Neuronal stem cell (in vitro differentiated cells): ENCODE measurements at regions not wholly inside any gene's neighbourhood (a gene's known extent, or its start where the extent isn't known, plus 50 kb on each side); places are given as distances from the start of the nearest gene placed in this dataset.

Experiments
- DNase-seq: peaks from one replicate; pipeline ENCODE4 v3.0.0-alpha.2; 2013; ENCODE audit warnings: low spot score
- H2AFZ ChIP-seq: one replicate; pipeline ENCODE4 v1.6.1; 2013; ENCODE audit warnings: mild to moderate bottlenecking, low read length, inconsistent platforms
- H2AK5ac ChIP-seq: 2 replicates; pipeline ENCODE4 v1.6.1; 2013; ENCODE audit warnings: low read depth, mild to moderate bottlenecking, inconsistent platforms, low read length, moderate library complexity, mixed read lengths
- H2BK120ac ChIP-seq: 2 replicates; pipeline ENCODE4 v1.6.1; 2013; ENCODE audit warnings: low read depth, mild to moderate bottlenecking, inconsistent platforms, low read length, moderate library complexity, mixed read lengths
- H2BK12ac ChIP-seq: one replicate; pipeline ENCODE4 v1.6.1; 2013; ENCODE audit warnings: low read length, inconsistent platforms
- H2BK15ac ChIP-seq: 2 replicates; pipeline ENCODE4 v1.6.1; 2013; ENCODE audit warnings: mild to moderate bottlenecking, low read length, inconsistent platforms, mixed read lengths
- H2BK5ac ChIP-seq: one replicate; pipeline ENCODE4 v1.6.1; 2013; ENCODE audit warnings: inconsistent platforms, mild to moderate bottlenecking, low read length, moderate library complexity
- H3K14ac ChIP-seq: one replicate; pipeline ENCODE4 v1.6.1; 2013; ENCODE audit warnings: low read length, inconsistent platforms
- H3K18ac ChIP-seq: 2 replicates; pipeline ENCODE4 v1.6.1; 2013; ENCODE audit warnings: low read length, inconsistent platforms
- H3K23ac ChIP-seq: 2 replicates; pipeline ENCODE4 v1.6.1; 2013; ENCODE audit warnings: low read depth, mild to moderate bottlenecking, mixed read lengths, low read length, inconsistent platforms; ENCODE audit not compliant: poor library complexity
- H3K27ac ChIP-seq: replicated peaks from 3 replicates; pipeline ENCODE4 v1.5.1; 2013; ENCODE audit warnings: low read length, inconsistent platforms
- H3K27me3 ChIP-seq, 3 experiments: 2 replicates each; pipeline ENCODE4 v1.6.1; 2013; ENCODE audit warnings: low read length in 3 of 3, mild to moderate bottlenecking in 2 of 3, inconsistent platforms in 1 of 3, low read depth in 1 of 3, mixed read lengths in 1 of 3, moderate library complexity in 1 of 3; ENCODE audit not compliant: control insufficient read depth in 3 of 3, insufficient read depth in 3 of 3
- H3K36me3 ChIP-seq, 2 donors: replicated peaks in 1 of 2; 2 replicates each; pipeline ENCODE4 v1.6.1; 2013; ENCODE audit warnings: low read length in 2 of 2; ENCODE audit not compliant: control insufficient read depth in 2 of 2, insufficient read depth in 2 of 2
- H3K4ac ChIP-seq: 2 replicates; pipeline ENCODE4 v1.6.1; 2013; ENCODE audit warnings: inconsistent platforms, mild to moderate bottlenecking, low read length, moderate library complexity
- H3K4me1 ChIP-seq, 2 donors: 1 replicate in 1 of 2; 2 replicates in 1 of 2; pipeline ENCODE4 v1.6.1; 2013; ENCODE audit warnings: low read length in 2 of 2, low read depth in 1 of 2; ENCODE audit not compliant: control insufficient read depth in 2 of 2, insufficient read depth in 1 of 2
- H3K4me2 ChIP-seq: one replicate; pipeline ENCODE4 v1.6.1; 2013; ENCODE audit warnings: mild to moderate bottlenecking, low read length, inconsistent platforms; ENCODE audit not compliant: insufficient read depth, poor library complexity, severe bottlenecking
- H3K4me3 ChIP-seq, 2 donors: 2 replicates each; pipeline ENCODE4 v1.5.1; 2013; ENCODE audit warnings: low read length in 2 of 2, mild to moderate bottlenecking in 2 of 2, inconsistent platforms in 1 of 2, moderate library complexity in 1 of 2
- H3K79me1 ChIP-seq: one replicate; pipeline ENCODE4 v1.6.1; 2013; ENCODE audit warnings: low read depth, mild to moderate bottlenecking, inconsistent platforms, low read length, moderate library complexity
- H3K9ac ChIP-seq: one replicate; pipeline ENCODE4 v1.6.1; 2013; ENCODE audit warnings: mild to moderate bottlenecking, low read depth, low read length, inconsistent platforms; ENCODE audit not compliant: poor library complexity
- H3K9me3 ChIP-seq, 2 donors: replicated peaks in 1 of 2; 2 replicates each; pipeline versions ENCODE3 to v1.6.1; 2013; ENCODE audit warnings: low read length in 2 of 2, mild to moderate bottlenecking in 2 of 2, inconsistent platforms in 1 of 2, low read depth in 1 of 2, mixed read lengths in 1 of 2, moderate library complexity in 1 of 2; ENCODE audit not compliant: control insufficient read depth in 2 of 2, insufficient read depth in 1 of 2
- H4K8ac ChIP-seq: one replicate; pipeline ENCODE4 v1.6.1; 2013; ENCODE audit warnings: low read depth, mild to moderate bottlenecking, inconsistent platforms, low read length, moderate library complexity
- H4K91ac ChIP-seq: one replicate; pipeline ENCODE4 v1.6.1; 2013; ENCODE audit warnings: low read length, low read depth, mild to moderate bottlenecking, inconsistent platforms; ENCODE audit not compliant: poor library complexity
- whole genome bisulfite sequencing, 2 donors: extraction: QIAGEN DNeasy Blood & Tissue Kit; methylation state at CpG; one replicate each; pipeline ENCODE4 v1.1.7; 2013; ENCODE audit warnings: missing lambda C conversion rate in 2 of 2, mixed read lengths in 1 of 2; ENCODE audit not compliant: insufficient read length in 2 of 2, insufficient replicate concordance in 1 of 2; ENCODE audit errors: extremely low coverage in 2 of 2; 5-methylcytosine and 5-hydroxymethylcytosine counted together

DNA sequence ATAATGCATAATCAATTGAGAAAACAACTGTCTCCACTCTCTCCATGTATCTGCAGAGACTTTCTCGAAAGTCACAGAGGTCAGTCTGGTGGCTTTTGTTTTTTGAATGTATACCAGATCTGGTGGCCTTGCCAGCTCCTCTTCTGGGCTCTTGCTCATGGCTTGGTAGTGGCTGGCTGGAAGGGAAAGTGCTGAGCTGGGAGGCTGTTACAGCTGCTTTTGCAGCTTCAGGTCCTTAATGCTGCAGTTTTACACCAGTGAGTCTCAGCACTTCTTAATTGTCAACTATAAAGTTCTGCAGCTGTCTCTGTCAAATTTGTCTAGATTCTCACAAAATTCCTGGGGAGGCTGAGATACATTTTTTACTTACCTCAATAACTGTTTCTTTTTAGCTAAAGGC, 390.0 kb downstream of the GRXCR1 start:
- Histone ChIP-seq H3K4me2 (no peak overlapping the region), H3K14ac (no peak overlapping the region), H3K36me3 (no peaks in the 10 kb centered on the region), H3K4ac (no peak overlapping the region), H4K91ac (no peak overlapping the region), H2BK120ac (no peak overlapping the region), H2BK12ac (no peak overlapping the region), H3K79me1 (no peaks in the 10 kb centered on the region), H3K27me3 (no peaks in the 10 kb centered on the region), H3K27ac (no peak overlapping the region), H3K4me1 (no peaks in the 10 kb centered on the region), H3K4me3 (no peak overlapping the region), H2AK5ac (no peak overlapping the region), H2BK5ac (no peak overlapping the region), H3K9me3 (no peaks in the 10 kb centered on the region), H2BK15ac (no peak overlapping the region), H4K8ac (no peak overlapping the region), H3K23ac (no peak overlapping the region), H3K9ac (no peak overlapping the region), H3K18ac (no peak overlapping the region), H2AFZ (peak overlapping the region; percentile 17)
- no peak for DNase-seq
- WGBS, 2 donors, result no CpG with 5 or more reads among the region's 1 CpG

DNA sequence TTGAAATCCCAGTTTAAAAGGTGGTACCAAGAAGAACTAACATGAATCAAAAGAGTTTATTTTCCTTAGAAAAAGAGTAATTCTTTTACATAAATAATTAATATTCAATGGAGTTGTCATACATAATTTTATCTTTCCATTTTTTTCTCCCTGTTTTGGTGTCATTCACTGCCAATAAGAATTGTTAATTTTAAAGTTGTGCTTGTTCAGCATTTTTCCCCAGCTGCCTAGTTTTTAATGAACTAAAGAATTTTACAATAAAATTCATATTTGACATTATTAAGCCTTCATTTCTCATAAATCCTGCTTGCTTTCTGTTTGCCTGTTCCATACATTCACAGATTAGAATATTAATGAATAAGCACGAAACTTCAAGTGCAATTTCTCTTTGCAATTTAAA, 393.6 kb downstream of the GRXCR1 start:
- no peaks in the 10 kb centered on the region for H3K4me1 ChIP-seq
- no peak overlapping the region for H2AFZ ChIP-seq
- H3K9ac ChIP-seq, result no peak overlapping the region
- no peak overlapping the region for H2BK5ac ChIP-seq
- H4K8ac ChIP-seq, result no peak overlapping the region
- no peaks in the 10 kb centered on the region for H3K36me3 ChIP-seq
- H3K23ac ChIP-seq, result no peak overlapping the region
- H3K79me1 ChIP-seq, result no peaks in the 10 kb centered on the region
- H3K4ac ChIP-seq, result no peak overlapping the region
- no peak overlapping the region for H4K91ac ChIP-seq
- no peak overlapping the region for H2BK12ac ChIP-seq
- no CpG with 5 or more reads among the region's 1 CpG for WGBS, 2 donors
- H2BK120ac ChIP-seq, result no peak overlapping the region
- no peaks in the 10 kb centered on the region for H3K9me3 ChIP-seq
- no peak overlapping the region for H3K4me2 ChIP-seq
- H3K27ac ChIP-seq, result no peak overlapping the region
- H3K4me3 ChIP-seq, result no peak overlapping the region
- H2AK5ac ChIP-seq, result no peak overlapping the region
- H3K27me3 ChIP-seq, result no peaks in the 10 kb centered on the region
- no peak overlapping the region for H3K14ac ChIP-seq
- DNase-seq, result no peak
- no peak overlapping the region for H3K18ac ChIP-seq
- H2BK15ac ChIP-seq, result no peak overlapping the region

DNA sequence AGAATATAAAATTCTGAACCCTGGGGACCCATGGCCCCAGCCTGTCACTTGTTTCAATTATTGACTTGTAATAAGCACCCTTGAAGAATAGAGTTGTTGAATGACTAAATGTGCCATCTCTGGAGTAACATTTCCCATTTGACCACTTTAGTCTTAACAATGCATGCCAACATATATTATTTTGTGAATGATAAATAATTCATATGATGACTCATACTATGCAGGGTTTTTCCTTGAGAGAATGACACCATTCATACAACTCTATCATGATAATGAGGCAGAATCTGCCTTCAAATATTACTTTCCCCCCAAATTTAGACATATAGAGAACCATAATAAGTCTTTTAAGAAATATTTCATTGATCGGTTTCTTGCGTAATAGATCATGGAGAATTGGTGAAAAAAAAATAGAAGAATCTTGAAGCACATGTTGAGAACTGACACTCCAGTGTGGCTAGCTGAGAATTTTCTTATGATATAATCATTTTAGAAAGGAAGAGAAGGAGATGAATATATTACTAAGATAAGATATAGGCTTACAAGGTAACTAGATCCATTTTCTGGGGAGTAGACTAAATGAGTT, 404.5 kb downstream of the GRXCR1 start:
- no peak overlapping the region for H2AK5ac ChIP-seq
- H3K9ac ChIP-seq, result no peak overlapping the region
- H3K27ac ChIP-seq, result no peak overlapping the region
- no peak overlapping the region for H3K14ac ChIP-seq
- no peak overlapping the region for H3K18ac ChIP-seq
- no peak overlapping the region for H2BK12ac ChIP-seq
- H2BK15ac ChIP-seq, result no peak overlapping the region
- no peaks in the 10 kb centered on the region for H3K27me3 ChIP-seq
- no peak overlapping the region for H4K8ac ChIP-seq
- H3K79me1 ChIP-seq, result no peaks in the 10 kb centered on the region
- no peak overlapping the region for H3K23ac ChIP-seq
- no peak overlapping the region for H3K4me3 ChIP-seq
- no peak for DNase-seq
- H4K91ac ChIP-seq, result no peak overlapping the region
- whole genome bisulfite sequencing, 2 donors, result no CpG with 5 or more reads among the region's 2 CpGs
- no peak overlapping the region for H3K4ac ChIP-seq
- H3K9me3 ChIP-seq, result no peaks in the 10 kb centered on the region
- H3K4me1 ChIP-seq, result no peaks in the 10 kb centered on the region
- no peak overlapping the region for H2AFZ ChIP-seq
- no peak overlapping the region for H2BK120ac ChIP-seq
- no peak overlapping the region for H3K4me2 ChIP-seq
- H2BK5ac ChIP-seq, result no peak overlapping the region
- H3K36me3 ChIP-seq, result no peaks in the 10 kb centered on the region

DNA sequence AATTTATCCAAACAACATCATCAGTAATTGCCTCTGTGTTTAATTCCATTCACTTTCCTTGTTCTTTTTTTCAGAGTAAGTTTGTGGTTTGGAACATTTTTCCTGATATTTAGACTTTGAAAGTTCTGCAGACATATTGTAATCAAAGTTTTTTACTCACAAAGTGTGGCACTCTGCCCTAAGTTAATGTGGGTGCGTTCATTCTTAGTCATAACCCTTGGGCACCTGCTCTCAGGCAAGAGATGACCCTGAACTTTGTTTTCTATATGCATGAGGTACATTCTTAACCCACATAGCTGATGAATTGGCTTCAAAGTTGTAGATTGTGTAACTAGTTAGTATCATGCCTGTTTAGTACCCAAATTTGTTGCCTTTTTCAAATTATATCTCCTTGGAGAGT, 424.3 kb downstream of the GRXCR1 start:
- H3K23ac ChIP-seq, result no peak overlapping the region
- H3K4me3 ChIP-seq, result no peak overlapping the region
- no peak overlapping the region for H3K4me2 ChIP-seq
- H3K18ac ChIP-seq, result no peak overlapping the region
- H3K14ac ChIP-seq, result no peak overlapping the region
- no peak overlapping the region for H2AFZ ChIP-seq
- WGBS, 2 donors, result no CpG with 5 or more reads among the region's 1 CpG
- H4K91ac ChIP-seq, result no peak overlapping the region
- no peaks in the 10 kb centered on the region for H3K79me1 ChIP-seq
- H3K27ac ChIP-seq, result no peak overlapping the region
- no peaks in the 10 kb centered on the region for H3K36me3 ChIP-seq
- no peak overlapping the region for H3K9ac ChIP-seq
- no peak for DNase-seq
- no peak overlapping the region for H2BK5ac ChIP-seq
- H3K4ac ChIP-seq, result no peak overlapping the region
- no peaks in the 10 kb centered on the region for H3K9me3 ChIP-seq
- no peak overlapping the region for H2AK5ac ChIP-seq
- H2BK120ac ChIP-seq, result no peak overlapping the region
- H4K8ac ChIP-seq, result no peak overlapping the region
- H2BK12ac ChIP-seq, result no peak overlapping the region
- no peak overlapping the region for H2BK15ac ChIP-seq
- H3K4me1 ChIP-seq, result no peaks in the 10 kb centered on the region
- no peaks in the 10 kb centered on the region for H3K27me3 ChIP-seq
